ENCODE measurements at regions not wholly inside any gene's neighbourhood (a gene's known extent, or its start where the extent isn't known, plus 50 kb on each side); places are given as distances from the start of the nearest gene placed in this dataset.

DNA sequence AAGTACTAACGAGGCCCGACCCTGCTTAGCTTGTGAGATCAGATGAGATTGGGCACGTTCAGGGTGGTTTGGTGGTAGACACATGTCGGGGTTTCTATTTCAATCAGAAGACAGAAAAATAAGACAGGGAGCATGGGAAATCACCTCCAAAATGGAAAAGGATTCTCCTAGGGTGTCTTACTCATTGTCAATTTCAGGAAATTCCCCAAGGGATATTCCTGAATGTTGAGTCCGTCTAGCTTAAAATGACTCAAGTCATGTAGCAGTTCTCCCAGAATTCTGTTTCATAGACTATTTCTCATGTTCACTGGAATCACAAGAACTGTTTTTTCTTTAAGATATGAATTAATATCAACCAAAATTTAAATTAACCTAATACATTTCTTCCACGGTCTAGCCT lies 380.1 kb downstream of the EFNB2 start:
- H3K27ac ChIP-seq (ENCODE audit: low read depth), result no peak overlapping the region
- H3K4me1 ChIP-seq (ENCODE audit: insufficient read depth), result peaks cover 5% of the 10 kb centered on the region
- H4K20me1 ChIP-seq (replicated peaks; ENCODE audit: insufficient read depth), result no peaks in the 10 kb centered on the region
- no peaks in the 10 kb centered on the region for H3K9me3 Mint-ChIP-seq
- no peak overlapping the region for H3K4me2 ChIP-seq
- no peaks in the 10 kb centered on the region for H3F3A ChIP-seq (replicated peaks; ENCODE audit: low read depth)
- H3K36me3 ChIP-seq (ENCODE audit: insufficient read depth), result no peaks in the 10 kb centered on the region
- peaks cover 5% of the 10 kb centered on the region for H3K27me3 Mint-ChIP-seq (ENCODE audit: insufficient read depth, low read depth, poor library complexity)
- H2AFZ ChIP-seq, result no peak overlapping the region
- H3K27me3 ChIP-seq (ENCODE audit: insufficient read depth), result no peaks in the 10 kb centered on the region
- H3K4me1 Mint-ChIP-seq, result peaks cover 24% of the 10 kb centered on the region
- TF ChIP-seq EZH2 (IDR thresholded peaks at IDR 0.05; ENCODE audit: low read depth, unreplicated experiment), result no peak
- TF ChIP-seq CREB1 (CRISPR knock-in tag; IDR thresholded peaks at IDR 0.05; ENCODE audit: low read depth), result no peak
- TF ChIP-seq ZNF331 (CRISPR knock-in tag; IDR thresholded peaks at IDR 0.05; ENCODE audit: low read depth), result no peak
- TF ChIP-seq CTCF (conservative IDR thresholded peaks at IDR 0.05; ENCODE audit: low read depth in 2 of 2), result no peak
- no peak for TF ChIP-seq STAT1 (IDR thresholded peaks at IDR 0.05; ENCODE audit: unreplicated experiment)
- no peak for TF ChIP-seq EZH2phosphoT487 (IDR thresholded peaks at IDR 0.05; ENCODE audit: unreplicated experiment)
- TF ChIP-seq REST (IDR thresholded peaks at IDR 0.05; ENCODE audit: unreplicated experiment), result no peak
- no peak for TF ChIP-seq ZNF462 (CRISPR knock-in tag; IDR thresholded peaks at IDR 0.05)
- no peak for TF ChIP-seq NANOG (IDR thresholded peaks at IDR 0.05; ENCODE audit: borderline replicate concordance)
- no peak for TF ChIP-seq ZNF114 (CRISPR knock-in tag; IDR thresholded peaks at IDR 0.05)
- no peak for TF ChIP-seq ETS1 (IDR thresholded peaks at IDR 0.05)
- TF ChIP-seq POLR2AphosphoS5 (IDR thresholded peaks at IDR 0.05; ENCODE audit: low read depth), result no peak
- H3K36me3 Mint-ChIP-seq (ENCODE audit: low read depth), result no peaks in the 10 kb centered on the region
- ATAC-seq, result no peak
- no peaks in the 10 kb centered on the region for H3K9me2 ChIP-seq (ENCODE audit: insufficient read depth)
- DNase-seq (ENCODE audit: low spot score), result no peak
- no peak overlapping the region for H3K27ac Mint-ChIP-seq
- H3K4me3 ChIP-seq, result no peak overlapping the region
- no peak overlapping the region for H3K4me3 Mint-ChIP-seq
- H3K79me2 ChIP-seq (replicated peaks; ENCODE audit: insufficient read depth), result no peaks in the 10 kb centered on the region

All from GM23338 (cell line).